ENCODE measurements at regions not wholly inside any gene's neighbourhood (a gene's known extent, or its start where the extent isn't known, plus 50 kb on each side); places are given as distances from the start of the nearest gene placed in this dataset.

DNA sequence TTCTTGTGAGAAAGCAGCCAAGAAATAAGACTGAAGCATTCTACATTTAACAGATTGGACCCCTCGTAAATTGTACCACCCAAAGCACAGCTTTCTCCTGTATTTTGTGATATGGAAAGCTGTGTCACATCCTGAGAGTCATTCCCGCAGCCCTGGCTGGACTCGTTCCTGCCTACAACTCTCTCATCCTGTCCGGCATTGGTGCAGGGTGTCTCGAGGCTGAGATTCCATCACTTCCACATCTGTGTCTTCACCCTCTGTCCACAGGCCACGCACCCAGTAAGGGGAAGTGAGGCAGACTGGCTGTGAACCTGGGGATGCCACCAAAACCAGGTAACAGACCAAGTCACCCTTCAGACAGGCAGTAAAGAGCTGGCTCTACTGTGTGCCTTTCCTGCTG, 146.2 kb upstream of the KLF6 start:
- TF ChIP-seq, protein P1, sequence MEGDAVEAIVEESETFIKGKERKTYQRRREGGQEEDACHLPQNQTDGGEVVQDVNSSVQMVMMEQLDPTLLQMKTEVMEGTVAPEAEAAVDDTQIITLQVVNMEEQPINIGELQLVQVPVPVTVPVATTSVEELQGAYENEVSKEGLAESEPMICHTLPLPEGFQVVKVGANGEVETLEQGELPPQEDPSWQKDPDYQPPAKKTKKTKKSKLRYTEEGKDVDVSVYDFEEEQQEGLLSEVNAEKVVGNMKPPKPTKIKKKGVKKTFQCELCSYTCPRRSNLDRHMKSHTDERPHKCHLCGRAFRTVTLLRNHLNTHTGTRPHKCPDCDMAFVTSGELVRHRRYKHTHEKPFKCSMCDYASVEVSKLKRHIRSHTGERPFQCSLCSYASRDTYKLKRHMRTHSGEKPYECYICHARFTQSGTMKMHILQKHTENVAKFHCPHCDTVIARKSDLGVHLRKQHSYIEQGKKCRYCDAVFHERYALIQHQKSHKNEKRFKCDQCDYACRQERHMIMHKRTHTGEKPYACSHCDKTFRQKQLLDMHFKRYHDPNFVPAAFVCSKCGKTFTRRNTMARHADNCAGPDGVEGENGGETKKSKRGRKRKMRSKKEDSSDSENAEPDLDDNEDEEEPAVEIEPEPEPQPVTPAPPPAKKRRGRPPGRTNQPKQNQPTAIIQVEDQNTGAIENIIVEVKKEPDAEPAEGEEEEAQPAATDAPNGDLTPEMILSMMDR (IDR thresholded peaks at IDR 0.05; ENCODE audit: low read depth, low read length, missing control alignments) = no peak
- no peak for DNase-seq (ENCODE audit: low read depth)

DNA sequence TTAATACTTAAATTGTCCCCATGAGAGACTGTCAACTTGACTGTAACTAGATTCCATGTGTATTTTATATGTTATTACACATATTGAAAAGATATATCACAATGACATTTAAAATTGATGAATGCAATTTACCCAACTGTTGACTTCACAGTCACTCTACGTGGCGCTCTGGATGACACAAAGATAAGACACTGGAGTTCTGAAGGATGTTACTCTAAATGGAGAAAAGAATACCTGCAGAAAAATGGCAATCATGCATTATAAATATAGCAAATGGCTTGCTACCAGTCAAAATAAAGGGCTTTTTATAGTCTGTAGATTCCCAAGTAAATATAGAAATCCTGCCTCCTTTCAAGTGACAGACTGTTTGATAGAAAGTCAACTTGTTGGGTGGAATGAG, 143.6 kb upstream of the KLF6 start:
- DNase-seq (ENCODE audit: low read depth) = no peak
- TF ChIP-seq, protein P1 (IDR thresholded peaks at IDR 0.05; ENCODE audit: low read depth, low read length, missing control alignments) = no peak

More for the DNA sequence above, 146.2 kb upstream of the KLF6 start:
- H3K4me3 ChIP-seq (ENCODE audit: low read depth, low read length) = no peak overlapping the region

DNA sequence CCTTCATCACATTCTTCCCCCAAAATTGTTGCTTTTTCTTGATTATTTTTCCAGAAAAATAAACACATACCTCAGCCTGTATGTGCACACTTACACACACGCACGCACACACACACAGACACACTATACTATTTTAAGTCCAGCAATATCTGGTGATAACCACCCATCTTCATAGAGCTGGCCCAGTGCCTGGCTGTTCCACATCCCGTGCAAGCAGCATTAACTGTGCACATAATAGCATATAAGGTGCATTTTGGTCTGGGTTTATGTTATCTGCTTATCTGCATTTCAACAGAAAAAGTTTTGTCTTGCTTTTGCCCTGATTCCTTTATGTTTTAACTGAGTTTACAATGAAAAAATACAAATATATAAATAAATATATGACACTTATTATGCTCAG, 143.1 kb upstream of the KLF6 start:
- TF ChIP-seq, protein P1 (IDR thresholded peaks at IDR 0.05; ENCODE audit: low read depth, low read length, missing control alignments) = no peak
- no peak for DNase-seq (ENCODE audit: low read depth)
- H3K4me3 ChIP-seq (ENCODE audit: low read depth, low read length) = no peak overlapping the region

More for the DNA sequence above, 143.6 kb upstream of the KLF6 start:
- H3K4me3 ChIP-seq (ENCODE audit: low read depth, low read length) = no peak overlapping the region

DNA sequence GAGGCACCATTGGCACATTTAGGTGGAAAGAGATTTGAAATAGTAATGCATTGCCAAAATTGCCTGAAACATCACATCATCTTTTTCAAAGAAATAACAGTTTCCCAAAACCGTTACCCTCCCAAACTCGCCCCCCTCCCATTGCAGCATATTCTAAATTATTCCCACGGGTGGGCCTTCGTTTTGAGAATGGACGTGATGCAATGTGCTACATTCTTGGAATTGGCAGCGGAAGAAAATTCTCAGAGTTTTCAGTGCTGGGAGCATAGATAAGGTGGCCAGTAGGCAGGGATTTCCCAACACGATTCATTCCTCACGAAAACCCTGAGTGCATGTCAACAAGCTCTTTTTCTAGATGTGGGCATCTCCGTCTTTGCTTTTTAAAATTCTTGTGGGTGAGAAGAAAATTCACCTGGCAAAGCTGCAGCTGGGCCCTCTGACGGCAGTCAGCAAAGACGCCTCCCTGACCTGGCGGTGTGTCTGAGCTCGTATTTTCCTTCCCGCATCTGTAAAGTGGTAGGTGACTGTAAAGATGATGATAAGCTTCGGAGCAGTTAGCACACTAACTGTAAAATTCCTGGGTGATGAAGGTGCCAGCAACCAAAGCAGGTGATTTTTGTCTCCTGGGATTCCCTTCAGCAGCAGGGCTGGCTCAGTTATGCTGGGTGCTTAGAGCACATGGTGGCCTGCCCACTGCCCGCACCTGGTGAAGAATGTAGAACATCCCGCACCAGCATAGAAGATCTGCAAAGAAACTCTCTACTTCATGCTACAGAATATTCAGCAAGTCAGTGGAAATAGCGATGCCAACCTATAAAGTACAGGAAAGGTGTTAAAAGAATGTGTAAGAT, 141.9 kb upstream of the KLF6 start:
- TF ChIP-seq, protein P1 (IDR thresholded peaks at IDR 0.05; ENCODE audit: low read depth, low read length, missing control alignments) = no peak
- H3K4me3 ChIP-seq (ENCODE audit: low read depth, low read length) = no peak overlapping the region
- no peak for DNase-seq (ENCODE audit: low read depth)

DNA sequence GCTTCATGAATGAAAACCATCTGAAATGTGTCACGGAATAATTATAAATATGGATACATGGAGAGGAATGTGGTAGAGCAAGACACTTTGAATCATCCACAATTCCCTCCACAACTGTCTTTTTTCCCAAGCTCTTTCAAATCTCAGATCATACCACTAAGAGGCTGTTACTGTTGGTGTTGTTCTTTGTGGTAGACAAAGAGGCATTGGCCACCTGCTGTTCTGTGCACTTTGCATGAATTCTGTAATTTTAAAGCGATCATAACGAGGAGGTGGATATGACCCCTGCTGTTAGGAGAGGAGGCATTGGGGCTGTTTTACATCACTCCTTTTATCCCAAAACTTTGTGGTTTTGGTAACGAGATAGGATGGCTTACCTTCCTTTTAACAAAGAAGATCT, 141.2 kb upstream of the KLF6 start:
- TF ChIP-seq, protein P1 (IDR thresholded peaks at IDR 0.05; ENCODE audit: low read depth, low read length, missing control alignments) = no peak
- no peak overlapping the region for H3K4me3 ChIP-seq (ENCODE audit: low read depth, low read length)
- DNase-seq (ENCODE audit: low read depth) = no peak

DNA sequence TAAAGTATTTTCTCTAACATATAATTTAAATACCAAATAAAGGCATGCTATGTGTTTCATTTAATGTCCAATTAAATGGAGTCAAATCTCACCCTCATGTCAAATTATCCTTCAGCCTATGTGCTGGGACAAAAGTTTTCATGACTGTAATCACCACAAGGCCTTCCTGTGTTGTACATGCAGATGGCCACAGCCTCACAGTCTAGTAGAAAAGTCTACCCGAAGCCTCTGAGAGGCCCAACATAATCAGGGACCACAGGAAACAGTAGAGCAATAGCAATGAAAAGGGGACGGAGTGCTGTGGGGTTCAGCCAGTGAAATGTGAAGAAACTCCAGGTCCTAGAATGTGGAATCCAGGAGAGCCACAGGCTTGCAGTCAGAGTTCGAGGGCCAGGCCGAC, 140.2 kb upstream of the KLF6 start:
- TF ChIP-seq, protein P1 (IDR thresholded peaks at IDR 0.05; ENCODE audit: low read depth, low read length, missing control alignments) = no peak
- no peak for DNase-seq (ENCODE audit: low read depth)

DNA sequence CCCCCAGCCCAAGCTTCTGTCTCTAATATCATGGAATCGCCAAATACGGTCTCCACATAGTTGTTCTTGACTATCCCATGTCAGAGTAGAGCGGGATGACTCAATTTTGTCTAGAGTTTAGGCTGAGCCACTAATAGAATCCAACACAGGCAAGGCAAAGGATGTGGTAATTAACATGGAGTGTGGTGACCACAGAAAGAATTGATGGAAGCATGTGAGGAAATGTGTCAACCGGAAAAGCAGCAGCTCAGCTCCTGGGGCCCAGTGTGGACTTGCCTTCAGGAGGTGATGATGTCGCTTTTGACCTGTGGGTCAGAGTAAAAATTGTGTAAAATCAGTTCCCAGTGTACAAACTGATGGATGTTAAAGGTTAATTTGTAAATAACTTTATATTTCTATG, 139.3 kb upstream of the KLF6 start:
- DNase-seq (ENCODE audit: low read depth) = no peak
- H3K4me3 ChIP-seq (ENCODE audit: low read depth, low read length) = no peak overlapping the region
- TF ChIP-seq, protein P1 (IDR thresholded peaks at IDR 0.05; ENCODE audit: low read depth, low read length, missing control alignments) = no peak

More for the DNA sequence above, 140.2 kb upstream of the KLF6 start:
- H3K4me3 ChIP-seq (ENCODE audit: low read depth, low read length) = no peak overlapping the region

All from GM12864 (cell line).